Activated CD8-positive, alpha-beta memory T cell treated with anti-CD3 and anti-CD28 coated beads for 48 hours (primary cell): ENCODE measurements at regions not wholly inside any gene's neighbourhood (a gene's known extent, or its start where the extent isn't known, plus 50 kb on each side); places are given as distances from the start of the nearest gene placed in this dataset.

Experiments used
- DNase-seq, 3 experiments: peaks; one replicate each; pipeline ENCODE4 v3.0.0-alpha.2; 2020; ENCODE audit warnings: low read depth in 2 of 3, low spot score in 2 of 3

DNA sequence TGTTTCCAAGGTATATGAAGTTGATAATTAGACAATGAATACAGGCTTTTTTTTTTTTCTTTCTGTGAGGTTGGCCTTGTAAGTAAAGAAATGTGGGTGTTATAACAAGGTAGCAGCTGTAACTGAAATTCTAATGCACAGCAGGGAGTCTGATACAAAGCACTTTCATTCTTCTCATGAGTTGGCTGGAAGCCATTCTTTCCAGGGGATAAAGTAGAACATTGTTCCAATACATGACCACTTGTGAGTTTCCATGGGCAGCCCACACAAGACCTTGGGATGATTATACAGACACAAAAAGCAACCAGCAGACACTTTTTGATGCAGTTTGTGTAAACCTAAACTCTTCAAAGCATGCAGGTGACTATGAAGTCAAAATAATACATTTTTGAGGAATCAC is 1785.9 kb upstream of the WWC1 start:
- DNase-seq, result no peak

GRCh38 chr5:166507810-166508425 is 1783.5 kb upstream of the WWC1 start:
- no peak for DNase-seq

GRCh38 chr5:166509085-166509484 is 1782.4 kb upstream of the WWC1 start:
- no peak for DNase-seq

DNA sequence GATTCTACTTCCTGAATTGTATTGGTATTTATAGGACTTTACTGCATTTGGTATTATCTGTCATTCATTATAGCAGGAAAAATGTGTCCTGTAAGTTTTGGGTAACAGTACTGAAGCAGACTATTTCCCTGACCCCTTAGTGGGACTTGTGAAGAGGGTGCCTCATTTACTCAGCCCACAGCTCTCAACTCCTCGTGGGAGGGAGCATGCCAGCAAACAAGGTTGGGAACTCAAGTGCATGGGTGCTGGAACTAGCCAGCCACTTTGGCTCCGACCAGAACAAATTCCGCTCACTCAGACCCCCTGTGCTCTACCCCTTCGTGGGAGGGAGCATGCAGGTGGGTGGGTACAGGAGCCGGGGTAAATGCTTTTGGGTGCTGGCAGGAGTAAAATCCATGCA is 1773.5 kb upstream of the WWC1 start:
- DNase-seq, result no peak

DNA sequence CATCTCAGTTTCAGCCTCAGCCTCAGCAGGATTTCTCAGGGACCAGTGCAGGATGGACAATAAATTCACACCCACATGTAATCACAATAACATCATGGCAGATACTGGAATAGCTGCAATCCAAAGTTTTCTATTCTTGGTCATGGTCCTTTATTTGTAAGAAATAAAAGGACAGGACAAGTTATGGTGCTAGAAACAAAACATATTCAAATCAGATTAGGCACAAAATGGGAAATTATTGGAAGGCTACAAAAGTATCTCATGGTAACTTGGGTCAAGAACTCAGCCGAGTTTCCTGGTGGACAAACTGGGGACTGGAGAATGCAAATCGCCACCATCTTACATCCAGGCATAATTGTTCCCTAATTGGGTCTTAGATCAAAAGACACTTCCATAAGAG is 1768.2 kb upstream of the WWC1 start:
- DNase-seq, result no peak

DNA sequence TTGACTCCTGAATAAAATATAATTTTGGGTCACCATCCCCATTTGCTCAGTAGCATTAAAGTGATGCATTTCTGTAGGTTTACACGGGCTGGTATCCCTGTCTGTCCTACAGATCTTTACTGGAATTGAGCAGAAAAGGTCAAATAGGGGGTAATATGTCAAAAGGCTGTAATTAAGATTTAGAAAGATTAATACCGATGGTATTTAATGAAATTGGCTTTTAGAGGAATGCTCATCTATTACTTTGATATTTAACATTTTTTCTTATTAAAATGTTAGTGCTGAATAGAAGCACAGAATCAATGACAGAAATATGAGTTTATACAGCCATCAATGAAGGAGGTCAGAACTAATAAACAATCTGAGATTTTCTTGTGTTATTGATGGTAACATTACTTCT is 1762.2 kb upstream of the WWC1 start:
- DNase-seq, result no peak

DNA sequence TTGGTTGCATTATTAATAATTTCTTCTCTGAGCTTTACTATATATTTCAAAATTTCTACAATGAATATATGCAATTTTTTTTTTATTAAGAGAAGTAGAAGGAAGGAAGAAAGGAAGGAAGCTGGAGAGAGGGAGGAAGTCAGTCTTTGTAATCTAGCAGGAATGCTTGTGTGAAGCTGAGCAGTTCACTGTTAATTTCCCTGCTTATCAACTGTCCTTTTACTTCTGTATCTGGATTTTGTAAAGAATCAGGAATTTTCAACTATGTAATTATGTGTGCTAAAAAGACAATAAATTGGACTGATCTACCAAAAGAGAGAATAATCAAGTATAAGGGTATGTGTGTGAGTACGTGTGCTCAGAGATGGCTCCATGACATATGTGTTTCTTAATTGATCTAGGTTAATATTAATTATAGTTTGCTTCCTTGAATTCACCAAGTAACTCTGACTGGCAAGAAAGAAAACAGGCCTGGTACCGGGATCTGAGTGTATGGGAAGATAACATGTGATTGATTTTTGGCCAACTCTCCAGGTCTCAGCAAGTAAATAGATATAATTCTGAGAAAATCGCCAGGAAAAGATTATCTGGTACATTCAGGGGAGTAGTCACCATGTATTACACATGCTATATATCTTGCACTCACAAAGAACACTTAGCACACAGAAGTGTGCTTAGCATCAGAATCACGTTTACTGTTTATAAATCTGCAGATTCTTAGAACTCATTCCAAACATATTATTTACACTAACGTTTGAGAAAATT is 1758.8 kb upstream of the WWC1 start:
- no peak for DNase-seq

GRCh38 chr5:166535641-166536040 is 1755.8 kb upstream of the WWC1 start:
- DNase-seq, result no peak

DNA sequence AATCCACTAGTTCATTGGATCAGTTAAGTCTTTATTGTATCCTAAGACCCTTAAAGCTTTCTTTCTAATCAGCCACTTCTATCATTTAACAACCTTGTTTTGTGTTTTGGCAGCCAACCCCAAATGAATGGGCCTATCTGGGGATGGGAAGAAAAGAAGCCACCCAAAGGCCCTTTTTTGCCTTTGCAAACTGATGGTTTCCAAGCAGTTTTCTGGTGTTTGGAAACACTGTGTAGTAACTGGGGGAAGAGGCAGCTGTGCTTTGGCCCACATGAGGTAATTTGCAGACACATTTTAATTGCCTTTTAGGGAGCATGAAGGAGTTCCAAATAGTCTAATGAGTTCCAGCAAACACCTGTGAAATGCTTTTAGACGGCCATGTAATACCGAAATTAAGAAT is 1751.3 kb upstream of the WWC1 start:
- DNase-seq, result no peak

DNA sequence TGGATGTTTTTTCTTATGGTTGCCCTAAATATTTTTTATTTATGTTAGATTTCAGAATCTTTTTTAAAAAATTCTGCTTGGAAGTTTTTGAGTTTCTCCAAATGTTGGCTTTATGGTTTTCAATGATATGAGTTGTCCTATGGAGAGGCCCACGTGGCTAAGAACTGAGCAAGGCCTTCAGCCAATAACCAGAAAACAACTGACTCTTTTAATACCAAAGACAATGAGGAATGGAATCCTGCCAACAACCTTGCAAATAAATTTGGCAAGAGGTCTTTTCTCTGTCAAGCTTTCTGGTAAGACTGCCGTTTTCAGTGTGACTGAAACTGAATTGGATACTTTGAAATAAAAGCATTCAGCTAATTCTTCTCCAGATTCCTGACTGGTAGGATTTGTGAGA is 1740.1 kb upstream of the WWC1 start:
- no peak for DNase-seq

- DNase-seq, result no peak
Observed at GRCh38 chr5:166553778-166554177, 1737.7 kb upstream of the WWC1 start.

GRCh38 chr5:166561759-166562158 is 1729.7 kb upstream of the WWC1 start:
- no peak for DNase-seq

DNA sequence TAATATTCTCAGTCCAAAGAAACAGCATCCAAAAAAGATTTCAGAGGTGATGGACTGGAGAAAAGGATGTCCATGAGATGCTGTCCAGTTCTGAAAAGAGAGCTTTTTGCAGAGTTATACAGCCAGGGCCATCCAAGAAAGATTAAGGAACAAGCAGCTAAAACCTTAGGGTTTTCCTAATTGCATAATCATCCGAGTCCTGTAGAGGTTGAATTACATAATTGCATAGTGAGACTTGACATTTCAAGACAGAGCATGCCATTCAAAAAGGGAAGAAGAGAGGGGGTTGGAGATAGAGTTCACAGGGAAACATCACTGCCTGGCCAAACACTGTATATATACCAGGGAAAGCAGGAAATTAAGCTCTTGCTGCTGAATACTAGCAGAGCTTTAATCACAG is 1729.2 kb upstream of the WWC1 start:
- DNase-seq, result no peak

- DNase-seq, result no peak
Observed at GRCh38 chr5:166566725-166567124, 1724.7 kb upstream of the WWC1 start.

- DNase-seq, result no peak
Observed at GRCh38 chr5:166570865-166571264, 1720.6 kb upstream of the WWC1 start.

DNA sequence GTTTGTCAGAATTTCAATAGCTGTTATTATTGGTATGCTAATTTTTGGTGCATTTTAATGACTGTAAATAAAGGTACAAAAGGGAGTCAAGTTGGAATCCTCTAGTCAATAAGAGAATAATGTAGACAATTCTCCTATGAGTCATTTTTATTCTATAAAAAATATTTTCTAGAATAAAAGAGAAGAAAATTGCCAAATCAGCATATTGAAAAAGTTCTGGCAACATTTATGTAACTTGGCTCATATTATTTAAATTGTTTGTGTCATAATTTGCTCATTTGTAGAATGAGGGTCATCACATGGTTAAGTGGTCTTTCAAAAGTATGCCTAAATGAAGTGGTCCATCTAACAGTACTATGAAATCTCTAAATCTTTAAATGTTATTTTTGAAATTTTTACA is 1719.8 kb upstream of the WWC1 start:
- no peak for DNase-seq

DNA sequence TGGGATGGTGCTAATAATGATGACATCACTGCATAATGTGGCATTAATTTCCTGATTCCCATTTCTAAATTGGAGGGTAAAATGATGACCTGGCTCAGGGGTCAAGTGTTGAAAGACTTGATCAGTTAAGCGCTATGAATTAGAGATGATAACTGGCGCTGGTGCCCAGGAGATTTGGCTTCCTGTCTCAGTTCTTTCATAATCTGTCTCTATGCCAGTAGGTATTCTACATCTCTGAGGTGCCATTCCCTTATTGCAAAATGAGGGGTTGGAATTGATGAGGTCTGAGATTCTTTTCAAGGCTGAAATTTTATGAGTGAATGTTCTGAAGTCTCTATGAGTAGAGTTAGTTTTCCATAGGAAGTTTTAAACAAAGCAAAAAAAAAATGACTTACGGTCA is 1715.1 kb upstream of the WWC1 start:
- no peak for DNase-seq

DNA sequence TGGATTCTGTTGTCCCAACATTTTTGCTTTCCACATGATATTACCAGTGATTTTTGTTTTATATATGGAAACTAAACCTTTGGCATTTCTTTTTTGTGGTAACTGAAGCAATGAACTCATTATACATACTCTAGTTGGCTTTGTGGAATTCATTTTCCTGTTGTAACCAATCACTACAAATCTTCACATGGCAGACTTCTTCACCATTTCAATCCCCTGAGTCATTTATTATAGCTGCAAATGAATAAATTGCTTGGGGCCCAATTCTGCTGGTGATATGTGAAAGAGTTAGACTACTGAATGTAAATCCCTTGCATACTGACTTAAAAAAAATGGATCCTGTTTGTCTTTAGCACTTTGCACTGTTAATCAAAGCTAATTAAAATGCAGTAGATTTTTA is 1709.6 kb upstream of the WWC1 start:
- DNase-seq, result no peak

DNA sequence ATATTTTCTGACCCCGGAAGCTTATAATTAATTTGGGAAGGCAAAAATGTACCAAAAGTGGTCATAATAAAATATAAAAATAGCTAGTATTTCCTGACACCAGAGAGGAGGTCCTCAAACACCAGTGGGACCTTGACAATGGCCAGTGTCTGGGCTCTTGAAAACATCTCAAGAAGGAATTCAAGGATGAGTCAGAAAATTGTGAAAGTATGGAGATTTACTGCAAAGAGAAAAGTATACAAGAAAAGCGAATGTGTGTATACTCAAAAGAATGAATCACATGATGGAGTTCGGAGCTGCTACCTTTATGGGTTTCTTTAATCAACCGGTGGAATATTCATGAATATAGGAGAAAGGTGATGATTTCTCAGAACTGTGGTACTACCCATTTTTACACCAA is 1709.0 kb upstream of the WWC1 start:
- DNase-seq, result no peak

GRCh38 chr5:166594567-166594966 is 1696.9 kb upstream of the WWC1 start:
- DNase-seq, result no peak

GRCh38 chr5:166595274-166595951 is 1696.0 kb upstream of the WWC1 start:
- no peak for DNase-seq

- no peak for DNase-seq
Observed at GRCh38 chr5:166596043-166596442, 1695.4 kb upstream of the WWC1 start.

- no peak for DNase-seq
Observed at GRCh38 chr5:166602271-166602670, 1689.2 kb upstream of the WWC1 start.
